ENCODE measurements at regions not wholly inside any gene's neighbourhood (a gene's known extent, or its start where the extent isn't known, plus 50 kb on each side); places are given as distances from the start of the nearest gene placed in this dataset.

- TF ChIP-seq CTCF (conservative IDR thresholded peaks at IDR 0.05; ENCODE audit: low read depth in 2 of 2): no peak
- TF ChIP-seq EZH2 (IDR thresholded peaks at IDR 0.05; ENCODE audit: low read depth, unreplicated experiment): no peak
- no peak for TF ChIP-seq POLR2AphosphoS5 (IDR thresholded peaks at IDR 0.05; ENCODE audit: low read depth)
- no peak for TF ChIP-seq NANOG (IDR thresholded peaks at IDR 0.05; ENCODE audit: borderline replicate concordance)
- no peak for TF ChIP-seq ZNF114 (CRISPR knock-in tag; IDR thresholded peaks at IDR 0.05)
- no peak for TF ChIP-seq CREB1 (CRISPR knock-in tag; IDR thresholded peaks at IDR 0.05; ENCODE audit: low read depth)
- no peak for TF ChIP-seq STAT1 (IDR thresholded peaks at IDR 0.05; ENCODE audit: unreplicated experiment)
- TF ChIP-seq, protein P1, sequence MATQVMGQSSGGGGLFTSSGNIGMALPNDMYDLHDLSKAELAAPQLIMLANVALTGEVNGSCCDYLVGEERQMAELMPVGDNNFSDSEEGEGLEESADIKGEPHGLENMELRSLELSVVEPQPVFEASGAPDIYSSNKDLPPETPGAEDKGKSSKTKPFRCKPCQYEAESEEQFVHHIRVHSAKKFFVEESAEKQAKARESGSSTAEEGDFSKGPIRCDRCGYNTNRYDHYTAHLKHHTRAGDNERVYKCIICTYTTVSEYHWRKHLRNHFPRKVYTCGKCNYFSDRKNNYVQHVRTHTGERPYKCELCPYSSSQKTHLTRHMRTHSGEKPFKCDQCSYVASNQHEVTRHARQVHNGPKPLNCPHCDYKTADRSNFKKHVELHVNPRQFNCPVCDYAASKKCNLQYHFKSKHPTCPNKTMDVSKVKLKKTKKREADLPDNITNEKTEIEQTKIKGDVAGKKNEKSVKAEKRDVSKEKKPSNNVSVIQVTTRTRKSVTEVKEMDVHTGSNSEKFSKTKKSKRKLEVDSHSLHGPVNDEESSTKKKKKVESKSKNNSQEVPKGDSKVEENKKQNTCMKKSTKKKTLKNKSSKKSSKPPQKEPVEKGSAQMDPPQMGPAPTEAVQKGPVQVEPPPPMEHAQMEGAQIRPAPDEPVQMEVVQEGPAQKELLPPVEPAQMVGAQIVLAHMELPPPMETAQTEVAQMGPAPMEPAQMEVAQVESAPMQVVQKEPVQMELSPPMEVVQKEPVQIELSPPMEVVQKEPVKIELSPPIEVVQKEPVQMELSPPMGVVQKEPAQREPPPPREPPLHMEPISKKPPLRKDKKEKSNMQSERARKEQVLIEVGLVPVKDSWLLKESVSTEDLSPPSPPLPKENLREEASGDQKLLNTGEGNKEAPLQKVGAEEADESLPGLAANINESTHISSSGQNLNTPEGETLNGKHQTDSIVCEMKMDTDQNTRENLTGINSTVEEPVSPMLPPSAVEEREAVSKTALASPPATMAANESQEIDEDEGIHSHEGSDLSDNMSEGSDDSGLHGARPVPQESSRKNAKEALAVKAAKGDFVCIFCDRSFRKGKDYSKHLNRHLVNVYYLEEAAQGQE (IDR thresholded peaks at IDR 0.05; ENCODE audit: unreplicated experiment): no peak
- TF ChIP-seq EZH2phosphoT487 (IDR thresholded peaks at IDR 0.05; ENCODE audit: unreplicated experiment): no peak
- TF ChIP-seq, protein P2, sequence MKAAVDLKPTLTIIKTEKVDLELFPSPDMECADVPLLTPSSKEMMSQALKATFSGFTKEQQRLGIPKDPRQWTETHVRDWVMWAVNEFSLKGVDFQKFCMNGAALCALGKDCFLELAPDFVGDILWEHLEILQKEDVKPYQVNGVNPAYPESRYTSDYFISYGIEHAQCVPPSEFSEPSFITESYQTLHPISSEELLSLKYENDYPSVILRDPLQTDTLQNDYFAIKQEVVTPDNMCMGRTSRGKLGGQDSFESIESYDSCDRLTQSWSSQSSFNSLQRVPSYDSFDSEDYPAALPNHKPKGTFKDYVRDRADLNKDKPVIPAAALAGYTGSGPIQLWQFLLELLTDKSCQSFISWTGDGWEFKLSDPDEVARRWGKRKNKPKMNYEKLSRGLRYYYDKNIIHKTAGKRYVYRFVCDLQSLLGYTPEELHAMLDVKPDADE (IDR thresholded peaks at IDR 0.05): no peak
- no peak for TF ChIP-seq JUNB (IDR thresholded peaks at IDR 0.05; ENCODE audit: unreplicated experiment)
- TF ChIP-seq, protein P3, sequence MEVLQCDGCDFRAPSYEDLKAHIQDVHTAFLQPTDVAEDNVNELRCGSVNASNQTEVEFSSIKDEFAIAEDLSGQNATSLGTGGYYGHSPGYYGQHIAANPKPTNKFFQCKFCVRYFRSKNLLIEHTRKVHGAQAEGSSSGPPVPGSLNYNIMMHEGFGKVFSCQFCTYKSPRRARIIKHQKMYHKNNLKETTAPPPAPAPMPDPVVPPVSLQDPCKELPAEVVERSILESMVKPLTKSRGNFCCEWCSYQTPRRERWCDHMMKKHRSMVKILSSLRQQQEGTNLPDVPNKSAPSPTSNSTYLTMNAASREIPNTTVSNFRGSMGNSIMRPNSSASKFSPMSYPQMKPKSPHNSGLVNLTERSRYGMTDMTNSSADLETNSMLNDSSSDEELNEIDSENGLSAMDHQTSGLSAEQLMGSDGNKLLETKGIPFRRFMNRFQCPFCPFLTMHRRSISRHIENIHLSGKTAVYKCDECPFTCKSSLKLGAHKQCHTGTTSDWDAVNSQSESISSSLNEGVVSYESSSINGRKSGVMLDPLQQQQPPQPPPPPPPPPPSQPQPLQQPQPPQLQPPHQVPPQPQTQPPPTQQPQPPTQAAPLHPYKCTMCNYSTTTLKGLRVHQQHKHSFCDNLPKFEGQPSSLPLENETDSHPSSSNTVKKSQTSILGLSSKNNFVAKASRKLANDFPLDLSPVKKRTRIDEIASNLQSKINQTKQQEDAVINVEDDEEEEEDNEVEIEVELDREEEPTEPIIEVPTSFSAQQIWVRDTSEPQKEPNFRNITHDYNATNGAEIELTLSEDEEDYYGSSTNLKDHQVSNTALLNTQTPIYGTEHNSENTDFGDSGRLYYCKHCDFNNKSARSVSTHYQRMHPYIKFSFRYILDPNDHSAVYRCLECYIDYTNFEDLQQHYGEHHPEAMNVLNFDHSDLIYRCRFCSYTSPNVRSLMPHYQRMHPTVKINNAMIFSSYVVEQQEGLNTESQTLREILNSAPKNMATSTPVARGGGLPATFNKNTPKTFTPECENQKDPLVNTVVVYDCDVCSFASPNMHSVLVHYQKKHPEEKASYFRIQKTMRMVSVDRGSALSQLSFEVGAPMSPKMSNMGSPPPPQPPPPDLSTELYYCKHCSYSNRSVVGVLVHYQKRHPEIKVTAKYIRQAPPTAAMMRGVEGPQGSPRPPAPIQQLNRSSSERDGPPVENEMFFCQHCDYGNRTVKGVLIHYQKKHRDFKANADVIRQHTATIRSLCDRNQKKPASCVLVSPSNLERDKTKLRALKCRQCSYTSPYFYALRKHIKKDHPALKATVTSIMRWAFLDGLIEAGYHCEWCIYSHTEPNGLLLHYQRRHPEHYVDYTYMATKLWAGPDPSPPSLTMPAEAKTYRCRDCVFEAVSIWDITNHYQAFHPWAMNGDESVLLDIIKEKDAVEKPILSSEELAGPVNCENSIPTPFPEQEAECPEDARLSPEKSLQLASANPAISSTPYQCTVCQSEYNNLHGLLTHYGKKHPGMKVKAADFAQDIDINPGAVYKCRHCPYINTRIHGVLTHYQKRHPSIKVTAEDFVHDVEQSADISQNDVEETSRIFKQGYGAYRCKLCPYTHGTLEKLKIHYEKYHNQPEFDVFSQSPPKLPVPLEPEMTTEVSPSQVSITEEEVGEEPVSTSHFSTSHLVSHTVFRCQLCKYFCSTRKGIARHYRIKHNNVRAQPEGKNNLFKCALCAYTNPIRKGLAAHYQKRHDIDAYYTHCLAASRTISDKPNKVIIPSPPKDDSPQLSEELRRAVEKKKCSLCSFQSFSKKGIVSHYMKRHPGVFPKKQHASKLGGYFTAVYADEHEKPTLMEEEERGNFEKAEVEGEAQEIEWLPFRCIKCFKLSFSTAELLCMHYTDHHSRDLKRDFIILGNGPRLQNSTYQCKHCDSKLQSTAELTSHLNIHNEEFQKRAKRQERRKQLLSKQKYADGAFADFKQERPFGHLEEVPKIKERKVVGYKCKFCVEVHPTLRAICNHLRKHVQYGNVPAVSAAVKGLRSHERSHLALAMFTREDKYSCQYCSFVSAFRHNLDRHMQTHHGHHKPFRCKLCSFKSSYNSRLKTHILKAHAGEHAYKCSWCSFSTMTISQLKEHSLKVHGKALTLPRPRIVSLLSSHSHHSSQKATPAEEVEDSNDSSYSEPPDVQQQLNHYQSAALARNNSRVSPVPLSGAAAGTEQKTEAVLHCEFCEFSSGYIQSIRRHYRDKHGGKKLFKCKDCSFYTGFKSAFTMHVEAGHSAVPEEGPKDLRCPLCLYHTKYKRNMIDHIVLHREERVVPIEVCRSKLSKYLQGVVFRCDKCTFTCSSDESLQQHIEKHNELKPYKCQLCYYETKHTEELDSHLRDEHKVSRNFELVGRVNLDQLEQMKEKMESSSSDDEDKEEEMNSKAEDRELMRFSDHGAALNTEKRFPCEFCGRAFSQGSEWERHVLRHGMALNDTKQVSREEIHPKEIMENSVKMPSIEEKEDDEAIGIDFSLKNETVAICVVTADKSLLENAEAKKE (CRISPR knock-in tag; IDR thresholded peaks at IDR 0.05): no peak
- no peak for TF ChIP-seq ZNF331 (CRISPR knock-in tag; IDR thresholded peaks at IDR 0.05; ENCODE audit: low read depth)
These were observed 336.5 kb upstream of the SEMA6A start for GRCh38 chr5:116911074-116911473.

All from GM23338 (cell line).